ENCODE measurements at regions not wholly inside any gene's neighbourhood (a gene's known extent, or its start where the extent isn't known, plus 50 kb on each side); places are given as distances from the start of the nearest gene placed in this dataset.

GRCh38 chr2:152280780-152281179, 54.2 kb upstream of the FMNL2 start:
- SMC1A ChIA-PET (ENCODE audit: uncharacterized antibody, unreplicated experiment) = no interaction called here
- Histone ChIP-seq H3K4me3 (no peak overlapping the region), H3K9ac (ENCODE audit: control insufficient read depth, insufficient read depth, low read length) (no peak overlapping the region), H3K79me2 (ENCODE audit: control insufficient read depth, insufficient read depth, low read length) (no peaks in the 10 kb centered on the region), H4K20me1 (ENCODE audit: control insufficient read depth, insufficient read depth) (no peaks in the 10 kb centered on the region), H3K27ac (ENCODE audit: control insufficient read depth, insufficient read depth) (no peak overlapping the region), H3K9me3 (replicated peaks; ENCODE audit: control insufficient read depth, insufficient read depth, low read length) (no peaks in the 10 kb centered on the region; the same call in 1 of the 3 replicates), H2AFZ (ENCODE audit: control insufficient read depth, low read depth, low read length) (no peak overlapping the region), H3K27me3 (replicated peaks in 1 of 2; ENCODE audit: control insufficient read depth in 2 of 2, insufficient read depth in 2 of 2, low read length in 1 of 2) (no peaks in the 10 kb centered on the region; a peak in 1 of 4 replicates), H3K36me3 (ENCODE audit: control insufficient read depth in 2 of 2, insufficient read depth in 2 of 2, low read length in 1 of 2) (no peaks in the 10 kb centered on the region), H3K4me1 (ENCODE audit: control insufficient read depth, insufficient read depth, low read length) (no peaks in the 10 kb centered on the region), H3K4me2 (ENCODE audit: control insufficient read depth, insufficient read depth) (no peak overlapping the region)
- RAD21 ChIA-PET (ENCODE audit: unreplicated experiment) = no interaction called here
- no peak for ATAC-seq
- no peak for DNase-seq (ENCODE audit: low read depth, low spot score)
- no peak for FAIRE-seq
- BruUV-seq (replicated peaks) = no TSS peak
- TF ChIP-seq SIN3A (IDR thresholded peaks at IDR 0.05; ENCODE audit: low read depth, low read length) = no peak
- POLR2A ChIA-PET = no interaction called here
- 24% methylated on average over 2 of the region's 2 CpGs for WGBS (ENCODE audit: insufficient coverage, insufficient replicate concordance, low lambda C conversion rate, missing lambda C conversion rate)
- in situ Hi-C loops (cut with MboI) = no loop called here
- intact Hi-C loops (cut with micrococcal nuclease; ENCODE audit: unreplicated experiment) = no loop called here
- CTCF ChIA-PET = no interaction called here

GRCh38 chr2:152283392-152283791, 51.6 kb upstream of the FMNL2 start:
- Histone ChIP-seq H2AFZ (ENCODE audit: control insufficient read depth, low read depth, low read length) (no peak overlapping the region), H3K4me2 (ENCODE audit: control insufficient read depth, insufficient read depth) (no peak overlapping the region), H4K20me1 (ENCODE audit: control insufficient read depth, insufficient read depth) (no peaks in the 10 kb centered on the region), H3K27ac (ENCODE audit: control insufficient read depth, insufficient read depth) (no peak overlapping the region), H3K9ac (ENCODE audit: control insufficient read depth, insufficient read depth, low read length) (no peak overlapping the region), H3K79me2 (ENCODE audit: control insufficient read depth, insufficient read depth, low read length) (no peaks in the 10 kb centered on the region), H3K9me3 (replicated peaks; ENCODE audit: control insufficient read depth, insufficient read depth, low read length) (no peaks in the 10 kb centered on the region; the same call in 1 of the 3 replicates), H3K4me3 (no peak overlapping the region), H3K4me1 (ENCODE audit: control insufficient read depth, insufficient read depth, low read length) (no peaks in the 10 kb centered on the region), H3K36me3 (ENCODE audit: control insufficient read depth in 2 of 2, insufficient read depth in 2 of 2, low read length in 1 of 2) (no peaks in the 10 kb centered on the region), H3K27me3 (replicated peaks in 1 of 2; ENCODE audit: control insufficient read depth in 2 of 2, insufficient read depth in 2 of 2, low read length in 1 of 2) (peaks cover 0 to 2% of the 10 kb centered on the region in 2 experiments; a peak in 3 of 4 replicates)
- TF ChIP-seq NBN (IDR thresholded peaks at IDR 0.05) (no peak), GABPA (IDR thresholded peaks at IDR 0.05; ENCODE audit: low read depth) (no peak), IKZF1 (conservative IDR thresholded peaks at IDR 0.05) (no peak), E2F4 (IDR thresholded peaks at IDR 0.05; ENCODE audit: low read depth, low read length) (no peak), SIN3A (IDR thresholded peaks at IDR 0.05; ENCODE audit: low read depth, low read length) (no peak), EED (IDR thresholded peaks at IDR 0.05; ENCODE audit: low read depth) (no peak), RELB (IDR thresholded peaks at IDR 0.05; ENCODE audit: low read depth) (no peak), CEBPB (IDR thresholded peaks at IDR 0.05; ENCODE audit: borderline replicate concordance in 1 of 2, low read depth in 2 of 2, low read length in 2 of 2) (no peak), POLR2AphosphoS5 (IDR thresholded peaks at IDR 0.05; ENCODE audit: low read length) (no peak), TBL1XR1 (IDR thresholded peaks at IDR 0.05; ENCODE audit: low read depth, low read length) (no peak), ATF7 (IDR thresholded peaks at IDR 0.05; ENCODE audit: low read depth) (no peak)
- BruUV-seq (replicated peaks) = no TSS peak
- RAD21 ChIA-PET (ENCODE audit: unreplicated experiment) = no interaction called here
- in situ Hi-C loops (cut with MboI) (no loop called here), intact Hi-C loops (cut with micrococcal nuclease; ENCODE audit: unreplicated experiment) (no loop called here)
- WGBS (ENCODE audit: insufficient coverage, insufficient replicate concordance, low lambda C conversion rate, missing lambda C conversion rate) = 0% methylated on average over 1 of the region's 1 CpG
- DNase-seq (ENCODE audit: low read depth, low spot score) (no peak), ATAC-seq (no peak), FAIRE-seq (no peak)
- CTCF ChIA-PET = interaction anchor here (1.1 kb wide), 1 partner anchor 353 kb away, joined by 3 read pairs; no protein-coding TSS in a partner anchor
- SMC1A ChIA-PET (ENCODE audit: uncharacterized antibody, unreplicated experiment) = interaction anchor here (1.0 to 1.9 kb wide), 5 partner anchors 12 to 94 kb away, joined by 3 to 4 read pairs (median 3); no protein-coding TSS in a partner anchor
- POLR2A ChIA-PET = no interaction called here
